RWPE2 (cell line): ENCODE measurements at regions not wholly inside any gene's neighbourhood (a gene's known extent, or its start where the extent isn't known, plus 50 kb on each side); places are given as distances from the start of the nearest gene placed in this dataset.
"Not testable (repeated sequence)": the region's sequence is repeated elsewhere in the genome, so short reads cannot be mapped to it uniquely, and the experiment has no call there.

Source experiments
- ATAC-seq: fragments of 200-7000 bp; cut with Tn5 transposase; 3 replicates; pipeline ENCODE4 v1.9.1; 2021; ENCODE audit warnings: low read depth
- DNase-seq: peaks from one replicate; pipeline ENCODE4 v3.0.0-alpha.2; 2020; ENCODE audit warnings: low spot score
- H3K27ac ChIP-seq: fragments of 450-650 bp; 2 replicates; pipeline ENCODE4 v1.5.1; 2017; ENCODE audit warnings: mild to moderate bottlenecking; ENCODE audit not compliant: poor library complexity, severe bottlenecking
- H3K27me3 ChIP-seq: fragments of 250-450 bp; sonication (Bioruptor Pico); 2 replicates; pipeline ENCODE4 v1.5.1; 2021; ENCODE audit warnings: mild to moderate bottlenecking, moderate library complexity; ENCODE audit not compliant: insufficient read depth, poor library complexity, severe bottlenecking
- H3K36me3 ChIP-seq: fragments of 250-450 bp; sonication (Bioruptor Pico); 2 replicates; pipeline ENCODE4 v1.5.1; 2020; ENCODE audit warnings: low read depth, mild to moderate bottlenecking, moderate library complexity
- H3K4me1 ChIP-seq: fragments of 250-450 bp; sonication (Bioruptor Pico); 2 replicates; pipeline ENCODE4 v1.5.1; 2021; ENCODE audit warnings: mild to moderate bottlenecking, moderate library complexity; ENCODE audit not compliant: insufficient read depth, poor library complexity, severe bottlenecking
- H3K4me3 ChIP-seq: fragments of 250-450 bp; sonication (Bioruptor Pico); 2 replicates; pipeline ENCODE4 v1.5.1; 2021; ENCODE audit warnings: mild to moderate bottlenecking, moderate library complexity; ENCODE audit not compliant: severe bottlenecking
- H3K9me3 ChIP-seq: fragments of 250-450 bp; sonication (Bioruptor Pico); 2 replicates; pipeline ENCODE4 v1.5.1; 2021; ENCODE audit warnings: mild to moderate bottlenecking, moderate library complexity; ENCODE audit not compliant: severe bottlenecking

- H3K4me3 ChIP-seq, H3K9me3 ChIP-seq, H3K36me3 ChIP-seq, H3K27ac ChIP-seq, ATAC-seq, H3K4me1 ChIP-seq, H3K27me3 ChIP-seq, DNase-seq: not testable (repeated sequence)
Observed at GRCh38 chr9:41839786-41840185, 289.4 kb downstream of the CNTNAP3B start.

DNA sequence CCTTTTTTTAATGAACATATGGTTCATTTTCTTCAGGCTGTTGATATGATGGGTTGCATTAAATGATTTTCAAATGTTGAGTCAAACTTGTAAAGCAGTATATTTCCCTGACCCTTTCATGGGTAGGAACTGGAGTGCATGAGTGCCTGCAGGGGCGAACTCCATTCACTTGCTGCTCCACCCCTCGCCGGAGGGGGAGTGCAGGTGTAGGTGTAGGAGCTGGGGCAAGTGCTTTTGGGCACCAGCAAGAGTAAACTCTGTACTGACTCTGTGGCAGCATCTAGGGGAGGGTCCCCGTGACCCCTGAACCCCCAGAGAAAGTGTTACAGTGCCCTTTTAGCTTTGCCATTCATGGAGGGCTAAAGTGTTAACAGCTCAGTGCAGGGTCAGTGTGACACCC is 290.3 kb downstream of the CNTNAP3B start:
- ATAC-seq, H3K4me3 ChIP-seq, H3K27me3 ChIP-seq, H3K9me3 ChIP-seq, H3K36me3 ChIP-seq, DNase-seq, H3K4me1 ChIP-seq, H3K27ac ChIP-seq: not testable (repeated sequence)

GRCh38 chr9:41838562-41838851 is 290.7 kb downstream of the CNTNAP3B start:
- H3K4me1 ChIP-seq, DNase-seq, H3K36me3 ChIP-seq, H3K9me3 ChIP-seq, H3K27ac ChIP-seq, H3K4me3 ChIP-seq, H3K27me3 ChIP-seq: not testable (repeated sequence)
- peak; percentile 80 for ATAC-seq

- not testable (repeated sequence) for H3K36me3 ChIP-seq, DNase-seq, H3K27ac ChIP-seq, H3K4me1 ChIP-seq, H3K9me3 ChIP-seq, H3K4me3 ChIP-seq, H3K27me3 ChIP-seq
- peak; percentile 73; the same call in 2 of the 3 replicates for ATAC-seq
Observed at GRCh38 chr9:41837684-41838561, 291.3 kb downstream of the CNTNAP3B start.

GRCh38 chr9:41833108-41833507 is 296.1 kb downstream of the CNTNAP3B start:
- not testable (repeated sequence) for H3K4me3 ChIP-seq, H3K27ac ChIP-seq, H3K9me3 ChIP-seq, H3K27me3 ChIP-seq, ATAC-seq, H3K4me1 ChIP-seq, H3K36me3 ChIP-seq, DNase-seq

DNA sequence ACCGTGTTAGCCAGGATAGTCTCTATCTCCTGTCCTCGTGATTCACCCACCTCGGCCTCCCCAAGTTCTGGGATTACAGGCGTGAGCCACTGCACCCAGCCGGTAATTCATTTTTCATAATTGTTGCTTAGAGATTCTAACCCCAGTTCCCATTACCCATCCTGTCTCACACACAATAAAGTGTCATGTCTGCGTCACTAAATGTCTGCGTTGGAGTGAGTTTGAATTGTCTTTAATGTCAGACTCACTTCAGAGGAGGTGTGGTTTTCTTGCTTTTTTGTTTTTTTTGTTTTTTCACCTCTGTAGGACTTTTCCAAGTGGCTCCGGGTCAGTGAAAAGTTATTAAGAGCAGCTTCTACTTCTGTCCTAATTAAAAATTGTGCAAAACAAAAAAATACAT is 304.5 kb downstream of the CNTNAP3B start:
- H3K27me3 ChIP-seq, H3K4me1 ChIP-seq, H3K27ac ChIP-seq, H3K4me3 ChIP-seq, DNase-seq, H3K9me3 ChIP-seq, H3K36me3 ChIP-seq: not testable (repeated sequence)
- ATAC-seq, result 0 out of 3 replicates have a peak, but pooled peaks have one; percentile 51

GRCh38 chr9:41802706-41803105 is 326.5 kb downstream of the CNTNAP3B start:
- not testable (repeated sequence) for H3K4me1 ChIP-seq, H3K9me3 ChIP-seq, ATAC-seq, H3K4me3 ChIP-seq, H3K27me3 ChIP-seq, H3K36me3 ChIP-seq, H3K27ac ChIP-seq, DNase-seq

DNA sequence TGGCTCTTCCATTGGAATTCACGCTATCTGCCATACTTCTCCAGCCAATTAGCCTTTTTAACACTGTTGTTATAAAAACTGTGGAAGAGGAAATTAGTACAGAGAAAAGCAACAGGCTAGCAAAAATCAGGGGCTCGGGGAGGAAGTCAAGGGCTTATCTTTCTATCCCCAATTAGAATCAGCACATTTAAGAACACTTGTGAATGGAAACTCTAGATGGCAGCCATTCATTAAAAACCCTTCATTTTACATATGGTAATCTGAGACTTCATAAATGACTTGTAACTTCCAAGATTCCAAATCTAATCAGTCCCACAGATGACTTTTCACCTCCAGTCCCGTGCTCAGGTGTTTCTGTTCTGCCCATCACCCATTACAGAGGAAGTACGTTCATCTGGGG is 330.5 kb downstream of the CNTNAP3B start:
- not testable (repeated sequence) for H3K4me3 ChIP-seq, H3K9me3 ChIP-seq, H3K36me3 ChIP-seq, H3K27me3 ChIP-seq, DNase-seq, H3K27ac ChIP-seq, ATAC-seq, H3K4me1 ChIP-seq

- H3K9me3 ChIP-seq, H3K36me3 ChIP-seq, DNase-seq, H3K4me1 ChIP-seq, H3K4me3 ChIP-seq, H3K27me3 ChIP-seq: not testable (repeated sequence)
- peak; percentile 86 for ATAC-seq
- H3K27ac ChIP-seq, result peak overlapping the region; percentile 40
Observed at GRCh38 chr9:41790719-41791363, 338.4 kb downstream of the CNTNAP3B start.

- not testable (repeated sequence) for H3K27me3 ChIP-seq, H3K36me3 ChIP-seq, ATAC-seq, H3K9me3 ChIP-seq, H3K4me3 ChIP-seq, DNase-seq, H3K4me1 ChIP-seq
- H3K27ac ChIP-seq, result peak overlapping the region; percentile 40
Observed at GRCh38 chr9:41790007-41790406, 339.2 kb downstream of the CNTNAP3B start.

GRCh38 chr9:41789387-41789786 is 339.8 kb downstream of the CNTNAP3B start:
- H3K27me3 ChIP-seq, ATAC-seq, H3K36me3 ChIP-seq, H3K4me3 ChIP-seq, H3K27ac ChIP-seq, H3K4me1 ChIP-seq, H3K9me3 ChIP-seq, DNase-seq: not testable (repeated sequence)
